ENCODE measurements at regions not wholly inside any gene's neighbourhood (a gene's known extent, or its start where the extent isn't known, plus 50 kb on each side); places are given as distances from the start of the nearest gene placed in this dataset.

- DNase-seq: no peak
Measured at GRCh38 chr18:45119876-45120275, 439.2 kb downstream of the SETBP1 start.

DNA sequence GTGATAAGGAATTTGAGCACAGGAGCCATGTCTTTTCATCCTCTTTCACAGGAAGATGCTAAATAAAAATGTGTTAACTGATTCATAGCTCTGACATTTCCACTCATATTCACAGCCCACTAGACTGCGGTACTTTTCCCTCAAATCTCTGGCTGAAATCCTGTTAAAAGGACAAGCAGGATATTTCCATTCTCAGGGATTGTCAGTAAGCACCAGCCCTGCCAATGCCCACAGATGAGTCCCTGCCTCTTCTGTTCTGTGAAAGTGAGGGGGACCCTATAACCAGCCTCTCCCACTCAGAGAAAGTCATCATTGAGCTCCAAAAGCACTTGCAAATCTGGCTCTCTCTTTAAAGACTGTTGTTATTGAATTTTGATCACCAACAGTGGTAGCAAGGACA, 440.5 kb downstream of the SETBP1 start:
- no peak for DNase-seq

DNA sequence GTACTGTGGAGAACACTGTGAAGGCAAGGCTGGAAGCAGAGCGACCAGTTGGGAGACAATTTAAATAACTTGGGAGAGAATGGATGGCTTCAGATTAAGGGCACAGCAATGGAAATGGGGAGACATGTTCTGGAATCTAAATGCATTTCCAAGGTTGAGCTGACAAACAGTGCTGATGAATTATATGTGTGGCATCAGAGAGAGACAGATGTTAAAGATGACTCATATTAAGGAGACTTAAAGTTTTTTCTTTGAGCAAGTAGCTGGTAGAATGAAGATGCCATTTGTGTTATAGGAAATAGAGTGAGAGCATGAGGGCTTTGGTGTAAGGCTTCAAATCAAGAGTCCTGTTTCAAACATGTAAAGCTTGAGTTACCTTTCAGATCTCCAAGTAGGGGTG, 441.8 kb downstream of the SETBP1 start:
- no peak for DNase-seq

GRCh38 chr18:45127405-45127804, 446.7 kb downstream of the SETBP1 start:
- DNase-seq: no peak

DNA sequence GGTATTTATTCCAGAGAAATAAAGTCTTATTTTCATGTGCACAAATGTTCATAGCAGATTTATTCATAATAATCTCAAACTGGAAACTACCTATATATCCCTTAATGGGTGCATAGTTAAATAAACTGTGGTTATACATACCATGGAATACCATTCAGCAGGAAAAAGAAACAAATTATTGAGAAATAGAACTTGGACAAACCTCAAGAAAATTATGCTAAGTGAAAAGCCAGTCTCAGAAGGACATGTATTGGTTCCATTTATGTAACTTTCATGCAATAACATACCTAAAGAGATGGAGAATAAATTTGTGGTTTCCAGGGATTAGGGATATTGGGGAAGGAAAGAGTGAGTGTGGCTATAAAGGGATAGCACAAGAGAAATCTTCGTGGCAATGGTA, 452.6 kb downstream of the SETBP1 start:
- DNase-seq: no peak

GRCh38 chr18:45136381-45137086, 455.8 kb downstream of the SETBP1 start:
- no peak for DNase-seq

GRCh38 chr18:45137087-45137419, 456.4 kb downstream of the SETBP1 start:
- no peak for DNase-seq

GRCh38 chr18:45139478-45139877, 458.8 kb downstream of the SETBP1 start:
- DNase-seq: no peak

DNA sequence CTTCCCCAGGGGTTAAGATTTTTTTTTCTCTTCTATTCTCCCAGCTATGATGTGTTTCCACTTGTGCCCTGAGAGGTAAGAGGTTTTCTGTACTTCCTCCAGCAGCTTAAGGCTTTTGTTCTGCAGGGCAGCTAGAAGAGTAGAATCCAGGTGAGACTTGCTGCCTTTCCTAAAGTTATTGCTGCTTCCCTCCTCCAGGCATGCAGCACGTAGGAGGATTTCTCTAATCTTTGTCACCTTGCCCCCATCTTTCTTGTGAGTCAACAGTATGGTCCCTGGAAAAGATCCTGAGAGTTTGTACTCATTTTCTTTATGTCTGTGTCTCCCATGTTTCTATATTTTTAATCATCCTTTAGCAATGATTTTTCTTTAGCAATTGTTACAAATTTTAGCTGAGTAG, 462.2 kb downstream of the SETBP1 start:
- no peak for DNase-seq

DNA sequence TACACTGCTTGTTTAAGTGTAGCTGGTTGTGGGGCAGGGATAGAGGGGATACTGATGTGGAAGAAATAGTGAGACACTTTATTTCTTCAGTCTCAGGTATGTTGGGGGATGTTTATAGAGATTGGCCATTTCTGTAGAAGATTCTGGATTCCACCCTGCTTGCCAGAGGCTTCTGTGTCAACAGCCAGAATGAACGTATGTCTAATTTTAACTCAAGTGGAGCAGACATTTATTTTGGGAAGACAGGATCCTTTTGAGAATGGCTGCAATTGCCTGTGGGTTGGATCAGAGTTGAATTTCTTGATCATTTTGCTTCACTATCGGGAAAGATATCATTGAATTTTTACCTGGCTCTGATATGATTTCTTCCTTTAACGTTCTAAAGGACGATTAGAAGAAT, 465.6 kb upstream of the SLC14A2 start:
- DNase-seq: no peak

- no peak for DNase-seq
Measured at GRCh38 chr18:45151645-45152044, 463.6 kb upstream of the SLC14A2 start.

DNA sequence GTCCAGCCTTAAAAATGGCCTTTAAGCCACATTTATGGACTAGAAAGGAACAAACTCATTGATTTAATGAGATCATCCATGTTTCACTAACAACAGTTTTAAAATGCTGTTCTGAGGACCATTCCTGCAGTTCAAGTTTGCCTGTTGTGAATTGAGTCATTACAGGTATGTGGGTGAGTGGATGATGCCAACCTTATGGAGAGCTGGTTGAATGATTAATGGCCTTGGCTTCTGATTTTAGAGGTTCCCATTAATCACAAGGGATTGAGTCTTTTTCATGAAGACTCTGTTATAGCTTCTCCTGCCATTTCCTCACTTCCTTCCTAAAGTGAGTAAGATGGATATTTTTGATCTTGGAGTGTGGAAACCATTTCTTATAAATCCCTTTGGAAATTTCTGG, 459.8 kb upstream of the SLC14A2 start:
- DNase-seq: no peak

- DNase-seq: no peak
Measured at GRCh38 chr18:45156946-45157345, 458.3 kb upstream of the SLC14A2 start.

GRCh38 chr18:45157576-45157975, 457.7 kb upstream of the SLC14A2 start:
- no peak for DNase-seq

GRCh38 chr18:45161850-45162249, 453.4 kb upstream of the SLC14A2 start:
- DNase-seq: peak; percentile 23

- DNase-seq: no peak
Measured at GRCh38 chr18:45163871-45164270, 451.4 kb upstream of the SLC14A2 start.

GRCh38 chr18:45164551-45164950, 450.7 kb upstream of the SLC14A2 start:
- DNase-seq: no peak

GRCh38 chr18:45165176-45165713, 450.0 kb upstream of the SLC14A2 start:
- DNase-seq: peak; percentile 41

GRCh38 chr18:45165871-45166270, 449.4 kb upstream of the SLC14A2 start:
- DNase-seq: no peak

GRCh38 chr18:45166341-45166835, 448.9 kb upstream of the SLC14A2 start:
- DNase-seq: no peak

- DNase-seq: no peak
Measured at GRCh38 chr18:45166836-45167551, 448.3 kb upstream of the SLC14A2 start.

DNA sequence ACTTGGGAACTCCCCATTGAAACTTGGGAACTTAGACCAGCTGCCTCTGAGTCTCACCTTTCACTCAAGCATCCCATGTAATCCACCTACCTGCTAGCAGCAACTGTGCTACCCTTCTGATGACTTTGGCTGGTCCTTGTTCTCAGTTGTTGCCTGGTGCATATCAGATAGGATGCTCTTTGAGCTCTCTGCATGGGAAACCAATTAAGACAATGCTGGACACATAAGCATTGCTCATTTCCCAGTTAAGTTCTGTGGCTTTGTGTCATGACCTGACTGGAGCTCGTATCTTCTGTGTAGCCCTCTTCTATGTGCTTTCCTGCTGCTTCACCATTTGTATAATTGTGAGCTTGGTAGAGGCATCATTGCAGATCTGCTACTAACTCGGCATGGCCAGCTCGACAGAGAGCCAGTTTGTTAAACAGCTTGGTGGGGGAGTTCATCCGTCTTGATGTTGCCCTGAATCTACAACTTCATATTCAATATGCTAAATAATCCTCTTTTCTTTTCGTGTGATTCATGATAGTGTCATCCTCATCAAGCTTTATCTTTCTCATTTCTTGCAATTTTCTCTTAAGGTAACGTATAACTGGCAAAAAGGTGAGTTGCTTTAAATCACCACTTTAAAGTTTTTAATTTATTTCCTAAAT, 447.5 kb upstream of the SLC14A2 start:
- no peak for DNase-seq

GRCh38 chr18:45168866-45169600, 446.2 kb upstream of the SLC14A2 start:
- no peak for DNase-seq
